Activated T-helper 17 cell treated with anti-CD3 and anti-CD28 coated beads, Interleukin-2, amount 50 U/mL, for 72 hours (primary cell): ENCODE measurements at regions not wholly inside any gene's neighbourhood (a gene's known extent, or its start where the extent isn't known, plus 50 kb on each side); places are given as distances from the start of the nearest gene placed in this dataset.
"Not testable (repeated sequence)": the region's sequence is repeated elsewhere in the genome, so short reads cannot be mapped to it uniquely, and the experiment has no call there.

Experiments
- ATAC-seq: fragments of 150-1000 bp; cut with Tn5 transposase; replicated peaks from 2 replicates; pipeline ENCODE4 v1.10.0; 2021; ENCODE audit warnings: mild to moderate bottlenecking, moderate library complexity
- H3K27ac Mint-ChIP-seq: one replicate; pipeline ENCODE4 v1.8.0; 2022; ENCODE audit warnings: mixed read lengths
- H3K27me3 Mint-ChIP-seq: one replicate; pipeline ENCODE4 v1.8.0; 2022; ENCODE audit warnings: mixed read lengths
- H3K36me3 Mint-ChIP-seq: one replicate; pipeline ENCODE4 v1.8.0; 2022; ENCODE audit warnings: low read depth, mild to moderate bottlenecking, mixed read lengths
- H3K4me1 Mint-ChIP-seq: one replicate; pipeline ENCODE4 v1.8.0; 2022; ENCODE audit warnings: mixed read lengths
- H3K4me3 Mint-ChIP-seq: one replicate; pipeline ENCODE4 v1.8.0; 2022; ENCODE audit warnings: mild to moderate bottlenecking, mixed read lengths
- H3K9me3 Mint-ChIP-seq: one replicate; pipeline ENCODE4 v1.8.0; 2022; ENCODE audit warnings: mixed read lengths

DNA sequence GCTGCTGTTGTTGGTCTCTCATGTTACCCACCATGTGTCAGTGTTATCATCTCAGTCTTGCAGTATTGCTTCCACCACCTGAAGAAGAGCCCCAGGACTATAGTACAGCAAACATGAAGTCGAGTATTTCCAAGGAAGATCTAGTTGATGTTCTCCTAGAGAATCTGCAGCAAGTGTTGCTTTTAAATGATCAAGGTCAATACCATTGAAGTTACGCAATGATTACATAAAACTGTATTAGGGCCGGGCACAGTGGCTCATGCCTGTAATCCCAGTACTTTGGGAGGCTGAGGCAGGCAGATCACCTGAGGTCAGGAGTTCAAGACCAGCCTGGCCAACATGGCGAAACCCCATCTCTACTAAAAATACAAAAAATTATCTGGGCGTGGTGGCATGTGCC lies 173.9 kb downstream of the TJP1 start:
- not testable (repeated sequence) for ATAC-seq, H3K9me3 Mint-ChIP-seq, H3K36me3 Mint-ChIP-seq, H3K4me3 Mint-ChIP-seq, H3K4me1 Mint-ChIP-seq, H3K27ac Mint-ChIP-seq, H3K27me3 Mint-ChIP-seq

DNA sequence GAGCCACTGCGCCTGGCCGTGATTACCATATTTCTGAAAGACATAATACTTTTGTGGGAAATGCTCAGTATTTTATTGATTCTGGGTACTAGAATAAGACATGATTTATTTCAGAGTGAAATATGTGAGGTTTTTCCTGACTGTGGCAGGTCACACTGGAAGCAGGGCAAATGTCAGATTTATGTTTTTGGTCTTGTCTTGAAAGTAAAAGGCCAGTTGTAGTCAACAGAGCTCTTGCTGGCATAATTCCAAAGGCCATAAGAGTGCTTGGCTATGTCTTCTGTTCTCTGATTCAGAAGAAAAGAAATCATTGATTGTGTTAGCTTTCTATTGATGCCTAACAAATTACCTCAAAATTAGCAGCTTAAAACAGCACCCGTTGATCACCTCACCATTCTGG lies 176.4 kb downstream of the TJP1 start:
- H3K27me3 Mint-ChIP-seq, result no peaks in the 10 kb centered on the region
- no peaks in the 10 kb centered on the region for H3K4me1 Mint-ChIP-seq

DNA sequence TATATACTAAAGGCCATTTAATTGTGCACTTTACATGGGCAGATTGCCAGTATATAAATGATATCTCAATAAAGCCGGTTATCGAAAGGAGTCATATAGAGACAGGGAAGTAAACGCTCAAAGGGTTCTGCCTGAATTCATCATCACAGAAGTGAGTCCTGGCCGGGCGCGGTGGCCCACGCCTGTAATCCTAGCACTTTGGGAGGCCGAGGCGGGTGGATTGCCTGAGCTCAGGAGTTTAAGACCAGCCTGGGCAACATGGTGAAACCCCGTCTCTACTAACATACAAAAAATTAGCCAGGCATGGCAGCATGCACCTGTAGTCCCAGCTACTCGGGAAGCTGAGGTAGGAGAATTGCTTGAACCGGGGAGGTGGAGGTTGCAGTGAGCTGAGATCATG lies 177.9 kb downstream of the TJP1 start:
- not testable (repeated sequence) for ATAC-seq, H3K27me3 Mint-ChIP-seq, H3K9me3 Mint-ChIP-seq, H3K4me1 Mint-ChIP-seq, H3K36me3 Mint-ChIP-seq, H3K27ac Mint-ChIP-seq, H3K4me3 Mint-ChIP-seq

More for the DNA sequence above, 176.4 kb downstream of the TJP1 start:
- Mint-ChIP-seq H3K27ac (no peak overlapping the region), H3K9me3 (peaks cover 9% of the 10 kb centered on the region), H3K36me3 (no peaks in the 10 kb centered on the region), H3K4me3 (no peak overlapping the region)
- ATAC-seq, result no peak

DNA sequence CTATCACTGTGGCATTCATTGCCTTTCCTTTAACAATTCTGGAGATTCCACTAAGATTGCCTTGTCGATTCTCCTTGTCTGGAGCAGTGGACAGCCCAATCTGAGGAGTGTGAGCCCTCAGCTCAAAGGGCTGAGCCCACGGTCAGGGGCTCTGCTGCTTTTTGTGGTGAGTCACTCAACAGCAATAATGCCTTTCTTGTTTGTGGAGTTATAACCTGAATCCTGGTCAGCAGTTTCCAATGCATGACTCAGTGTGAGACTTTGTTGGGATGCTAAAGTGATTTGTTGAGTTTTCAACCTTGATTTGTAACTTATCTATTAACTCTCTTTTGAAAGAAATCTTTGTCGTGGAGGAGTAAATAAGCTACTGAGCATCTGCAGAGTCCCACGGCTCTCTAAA lies 183.5 kb downstream of the TJP1 start:
- Mint-ChIP-seq H3K27ac (no peak overlapping the region), H3K4me3 (no peak overlapping the region), H3K4me1 (no peaks in the 10 kb centered on the region), H3K27me3 (peaks cover 3% of the 10 kb centered on the region), H3K9me3 (no peaks in the 10 kb centered on the region), H3K36me3 (no peaks in the 10 kb centered on the region)
- ATAC-seq, result no peak

DNA sequence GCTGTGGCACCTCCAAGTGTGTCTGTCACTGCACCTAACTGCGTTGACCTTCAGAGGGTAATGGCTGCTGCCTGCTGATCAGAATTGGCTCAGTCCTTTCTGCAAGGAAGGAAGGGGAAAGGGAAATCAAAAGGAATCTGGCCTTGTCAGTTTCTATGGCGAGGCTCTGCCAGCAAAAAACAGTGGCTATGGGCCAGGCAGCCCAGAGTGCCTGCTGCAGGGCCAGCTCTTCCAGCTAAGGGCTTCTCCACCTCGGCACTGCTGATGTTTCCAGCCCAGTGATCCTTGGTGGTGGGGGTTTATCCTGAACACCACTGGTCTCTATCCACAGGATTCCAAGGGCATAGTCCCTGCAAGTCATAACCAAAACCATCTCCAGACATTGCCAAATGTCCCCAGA lies 184.3 kb downstream of the TJP1 start:
- no peak for ATAC-seq
- no peak overlapping the region for H3K4me3 Mint-ChIP-seq
- H3K4me1 Mint-ChIP-seq, result no peaks in the 10 kb centered on the region

DNA sequence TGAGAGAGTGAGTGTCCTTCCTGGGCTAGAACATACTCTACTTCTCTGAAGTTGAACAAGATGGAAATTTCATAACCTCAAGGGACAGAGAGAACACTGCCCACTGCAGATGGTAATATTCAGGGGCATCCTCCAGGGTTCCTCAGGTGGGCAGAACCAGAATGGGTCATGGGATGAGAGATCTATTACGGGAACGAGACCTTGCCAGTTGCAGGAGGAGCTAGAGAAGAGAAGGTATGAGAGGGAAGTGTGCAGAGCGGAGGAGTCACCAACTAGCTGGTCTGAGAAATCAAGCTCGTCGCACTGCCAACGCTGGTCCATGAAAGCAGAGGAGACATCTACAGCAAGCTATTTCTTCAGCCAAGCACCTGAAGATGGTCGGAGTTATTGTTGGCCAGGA lies 184.7 kb downstream of the TJP1 start:
- ATAC-seq, result no peak
- H3K4me1 Mint-ChIP-seq, result no peaks in the 10 kb centered on the region

More for the DNA sequence above, 184.3 kb downstream of the TJP1 start:
- H3K27ac Mint-ChIP-seq, result no peak overlapping the region
- no peaks in the 10 kb centered on the region for H3K9me3 Mint-ChIP-seq
- H3K27me3 Mint-ChIP-seq, result peaks cover 3% of the 10 kb centered on the region
- H3K36me3 Mint-ChIP-seq, result no peaks in the 10 kb centered on the region

DNA sequence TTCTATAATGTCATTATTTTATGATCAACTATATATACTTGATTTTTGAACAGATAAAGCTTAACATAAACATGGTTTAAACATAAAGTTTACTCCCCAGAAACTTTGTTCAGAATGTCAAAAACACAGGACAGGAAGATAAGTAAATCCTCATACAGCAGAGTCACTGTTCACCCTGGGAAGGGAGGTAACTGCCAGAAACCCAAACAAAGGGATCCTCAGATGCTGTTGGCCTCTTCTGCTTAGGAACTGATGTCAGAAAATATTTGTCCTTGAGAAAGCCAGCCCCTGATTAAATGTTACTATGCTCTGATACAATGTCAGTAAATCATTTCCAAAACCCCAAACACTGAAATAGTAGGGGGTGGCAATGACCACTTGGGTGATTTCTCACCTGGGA lies 185.3 kb downstream of the TJP1 start:
- no peaks in the 10 kb centered on the region for H3K4me1 Mint-ChIP-seq
- no peak for ATAC-seq
- no peak overlapping the region for H3K27ac Mint-ChIP-seq
- H3K27me3 Mint-ChIP-seq, result peaks cover 3% of the 10 kb centered on the region
- H3K4me3 Mint-ChIP-seq, result no peak overlapping the region
- H3K9me3 Mint-ChIP-seq, result no peaks in the 10 kb centered on the region
- H3K36me3 Mint-ChIP-seq, result no peaks in the 10 kb centered on the region

More for the DNA sequence above, 184.7 kb downstream of the TJP1 start:
- no peak overlapping the region for H3K4me3 Mint-ChIP-seq
- H3K9me3 Mint-ChIP-seq, result no peaks in the 10 kb centered on the region
- H3K36me3 Mint-ChIP-seq, result no peaks in the 10 kb centered on the region
- H3K27me3 Mint-ChIP-seq, result peaks cover 3% of the 10 kb centered on the region
- no peak overlapping the region for H3K27ac Mint-ChIP-seq

DNA sequence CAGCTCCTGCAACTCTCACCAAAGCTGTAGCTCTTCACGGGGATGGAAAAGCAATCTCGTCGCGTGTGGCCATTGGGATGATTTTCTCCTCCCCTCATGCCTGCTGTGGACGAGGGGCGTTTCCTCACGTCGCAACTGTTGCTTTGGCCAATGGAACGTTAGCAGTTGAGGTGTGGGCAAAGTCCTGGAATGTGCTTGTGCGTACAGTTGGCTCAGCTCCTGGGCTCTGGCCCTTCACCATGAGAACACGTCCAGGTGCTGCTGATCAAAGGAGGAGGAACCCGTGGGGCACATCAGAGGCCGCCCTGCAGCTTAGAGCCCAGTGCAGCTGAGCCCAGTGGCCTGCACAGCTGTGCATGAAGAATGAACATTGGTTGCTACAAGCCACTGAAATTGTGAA lies 186.1 kb downstream of the TJP1 start:
- H3K36me3 Mint-ChIP-seq, result no peaks in the 10 kb centered on the region
- ATAC-seq, result no peak
- H3K4me3 Mint-ChIP-seq, result no peak overlapping the region
- peaks cover 4% of the 10 kb centered on the region for H3K27me3 Mint-ChIP-seq
- no peaks in the 10 kb centered on the region for H3K4me1 Mint-ChIP-seq
- H3K27ac Mint-ChIP-seq, result no peak overlapping the region
- no peaks in the 10 kb centered on the region for H3K9me3 Mint-ChIP-seq

DNA sequence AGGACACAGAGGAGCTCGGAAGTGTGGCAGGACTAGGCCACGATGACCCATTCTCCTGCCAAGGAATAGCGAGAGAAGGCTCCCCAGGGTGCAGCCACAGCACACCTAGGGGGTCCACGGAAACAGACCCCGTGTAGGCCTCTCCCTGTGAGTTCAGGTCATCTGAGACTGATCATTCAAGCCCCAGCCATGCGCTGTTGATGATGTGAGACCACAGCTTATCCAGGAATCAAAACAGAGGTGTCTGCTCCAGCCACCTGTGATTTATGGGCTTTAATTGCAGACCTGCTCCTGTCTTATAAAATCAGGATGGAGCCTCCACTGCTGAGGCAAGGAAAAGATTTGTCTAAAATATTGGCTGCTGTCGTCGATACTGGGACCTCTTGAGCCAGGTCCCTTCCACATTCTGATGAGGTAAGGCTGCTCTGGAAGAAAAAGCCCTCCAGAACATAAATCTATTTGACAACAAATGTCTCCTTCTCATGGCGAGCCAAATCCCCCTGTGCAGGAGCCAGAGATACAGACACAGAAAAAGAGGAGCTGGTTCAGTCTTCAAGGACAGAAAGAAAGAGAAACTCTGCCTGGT lies 186.7 kb downstream of the TJP1 start:
- Mint-ChIP-seq H3K9me3 (no peaks in the 10 kb centered on the region), H3K36me3 (no peaks in the 10 kb centered on the region), H3K4me1 (no peaks in the 10 kb centered on the region), H3K27me3 (peaks cover 7% of the 10 kb centered on the region), H3K4me3 (no peak overlapping the region), H3K27ac (no peak overlapping the region)
- no peak for ATAC-seq

DNA sequence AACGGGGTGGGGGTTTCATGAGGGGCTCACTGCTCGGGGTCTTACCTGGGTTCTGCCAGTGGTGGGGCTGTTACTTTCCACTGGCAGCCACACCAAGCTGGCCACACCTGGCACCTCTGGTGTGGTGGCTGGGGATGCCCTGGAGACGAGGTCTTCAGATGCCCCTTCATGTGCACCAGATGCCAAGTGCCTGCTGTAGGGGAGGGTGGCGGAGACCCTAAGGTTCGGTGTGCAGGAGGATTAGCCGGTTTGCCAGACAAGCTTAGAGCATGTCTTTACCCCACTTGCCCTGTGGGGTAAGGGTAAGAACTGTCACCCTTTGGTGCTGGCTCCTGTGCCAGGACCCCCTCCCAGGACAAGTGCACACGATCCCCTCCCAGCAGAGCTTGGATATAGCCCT lies 188.3 kb downstream of the TJP1 start:
- Mint-ChIP-seq H3K27ac (no peak overlapping the region), H3K9me3 (no peaks in the 10 kb centered on the region), H3K36me3 (no peaks in the 10 kb centered on the region), H3K4me1 (no peaks in the 10 kb centered on the region), H3K4me3 (no peak overlapping the region), H3K27me3 (peaks cover 10% of the 10 kb centered on the region)
- no peak for ATAC-seq

DNA sequence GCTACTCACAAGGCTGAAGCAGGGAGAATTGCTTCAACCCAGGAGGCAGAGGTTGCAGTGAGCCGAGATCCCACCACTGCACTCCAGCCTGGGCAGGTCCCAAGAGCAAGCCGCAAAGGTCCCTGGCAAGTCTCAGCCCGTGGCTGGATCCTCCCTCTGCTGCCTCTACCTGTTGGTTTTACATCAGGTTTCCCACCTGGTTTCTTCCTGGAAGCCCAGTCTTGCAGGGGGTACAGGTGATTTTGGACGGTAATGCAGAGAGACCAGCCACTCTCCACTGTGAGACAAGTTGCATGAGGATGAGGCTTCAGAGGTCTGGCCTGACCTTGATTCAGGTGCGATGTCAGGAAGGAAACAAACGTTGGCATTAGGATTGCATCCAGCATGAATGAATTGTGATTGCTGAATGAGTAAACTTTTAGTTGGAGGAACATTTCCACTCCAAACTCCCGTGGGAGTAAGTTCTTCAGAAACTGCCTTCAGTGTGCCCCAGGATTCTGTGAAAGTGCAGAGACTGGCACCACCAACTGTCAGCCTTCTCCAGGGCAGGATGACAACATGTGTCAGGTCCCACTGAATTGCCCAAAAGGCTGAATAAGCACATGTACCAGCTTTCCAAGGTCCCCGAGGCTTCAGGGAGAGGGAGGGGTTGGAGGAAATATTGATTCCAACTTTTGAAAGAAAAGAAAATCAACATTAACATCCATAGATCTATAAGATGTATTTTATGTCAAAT lies 189.4 kb downstream of the TJP1 start:
- H3K4me3 Mint-ChIP-seq, result no peak overlapping the region
- H3K27ac Mint-ChIP-seq, result no peak overlapping the region
- H3K27me3 Mint-ChIP-seq, result peaks cover 10% of the 10 kb centered on the region
- no peak for ATAC-seq
- H3K4me1 Mint-ChIP-seq, result no peaks in the 10 kb centered on the region
- no peaks in the 10 kb centered on the region for H3K9me3 Mint-ChIP-seq
- no peaks in the 10 kb centered on the region for H3K36me3 Mint-ChIP-seq

DNA sequence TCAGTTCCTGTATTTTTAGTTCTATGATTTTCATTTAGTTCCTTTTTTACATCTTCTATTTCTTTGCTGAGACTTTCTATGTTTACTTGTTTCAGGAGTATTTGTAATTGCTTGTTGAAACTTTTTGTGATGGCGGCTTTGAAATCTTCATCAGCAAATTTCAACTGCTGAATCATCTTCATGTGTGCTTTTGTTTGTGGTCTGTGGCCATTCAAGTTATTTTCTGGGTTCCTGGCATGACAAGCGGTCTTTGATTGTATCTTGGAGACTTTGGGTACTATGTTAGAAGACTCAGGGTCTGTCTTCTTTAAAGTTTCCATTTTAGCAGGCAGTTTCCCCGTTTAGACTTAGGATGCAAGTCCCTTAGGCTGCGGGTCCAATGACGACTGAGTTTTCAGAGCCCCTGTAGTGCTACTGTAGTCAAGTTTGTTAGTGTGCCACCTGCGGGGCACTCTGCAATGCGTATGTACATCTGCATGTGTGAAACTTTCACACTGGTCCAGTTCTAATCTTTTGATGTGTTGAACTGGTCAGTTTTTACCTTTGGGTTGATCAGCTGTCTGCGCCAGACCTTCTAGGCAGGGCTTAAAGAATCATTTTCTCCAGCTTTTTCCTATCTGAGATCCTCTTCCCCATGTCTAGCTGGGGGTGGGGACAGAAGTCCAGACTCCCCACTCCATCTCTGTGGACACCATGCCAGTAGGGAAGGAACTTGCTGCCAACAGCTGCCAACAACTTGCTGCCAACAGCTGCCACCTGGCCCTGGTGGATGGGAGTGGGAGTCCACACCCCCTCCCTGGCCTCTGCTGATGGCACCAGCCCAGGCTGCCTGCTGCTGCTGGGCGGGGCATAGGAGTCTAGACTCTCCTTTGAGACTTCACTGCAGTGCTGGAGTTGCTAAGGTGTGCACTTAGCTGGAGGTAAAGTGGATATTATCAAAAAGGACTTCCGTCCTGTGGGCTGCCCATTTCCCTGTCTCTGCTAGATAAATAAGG lies 190.9 kb downstream of the TJP1 start:
- Mint-ChIP-seq H3K4me1 (no peaks in the 10 kb centered on the region), H3K36me3 (no peaks in the 10 kb centered on the region), H3K9me3 (no peaks in the 10 kb centered on the region), H3K4me3 (no peak overlapping the region), H3K27me3 (peaks cover 7% of the 10 kb centered on the region), H3K27ac (no peak overlapping the region)
- ATAC-seq, result no peak

DNA sequence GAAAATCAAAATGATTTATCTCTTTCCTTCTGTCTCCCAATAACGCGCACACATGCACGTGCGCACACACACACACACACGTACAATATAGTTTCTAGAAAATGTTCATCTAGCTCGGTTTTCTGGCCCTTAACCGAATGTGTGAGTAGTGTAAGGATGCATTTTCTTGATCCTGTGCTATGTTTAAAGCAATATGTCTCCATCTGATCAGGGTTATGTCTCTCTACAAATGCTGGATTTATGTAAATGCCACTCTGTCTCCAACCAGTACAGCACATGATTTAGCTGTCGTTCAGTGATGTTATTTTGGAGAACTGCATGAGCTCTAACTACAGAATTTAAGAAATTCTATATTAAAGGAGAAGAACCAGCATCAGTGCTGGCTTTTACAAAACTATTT lies 198.0 kb downstream of the TJP1 start:
- no peaks in the 10 kb centered on the region for H3K36me3 Mint-ChIP-seq
- peaks cover 4% of the 10 kb centered on the region for H3K27me3 Mint-ChIP-seq
- no peaks in the 10 kb centered on the region for H3K9me3 Mint-ChIP-seq
- no peaks in the 10 kb centered on the region for H3K4me1 Mint-ChIP-seq
- no peak for ATAC-seq
- H3K4me3 Mint-ChIP-seq, result no peak overlapping the region
- H3K27ac Mint-ChIP-seq, result no peak overlapping the region

DNA sequence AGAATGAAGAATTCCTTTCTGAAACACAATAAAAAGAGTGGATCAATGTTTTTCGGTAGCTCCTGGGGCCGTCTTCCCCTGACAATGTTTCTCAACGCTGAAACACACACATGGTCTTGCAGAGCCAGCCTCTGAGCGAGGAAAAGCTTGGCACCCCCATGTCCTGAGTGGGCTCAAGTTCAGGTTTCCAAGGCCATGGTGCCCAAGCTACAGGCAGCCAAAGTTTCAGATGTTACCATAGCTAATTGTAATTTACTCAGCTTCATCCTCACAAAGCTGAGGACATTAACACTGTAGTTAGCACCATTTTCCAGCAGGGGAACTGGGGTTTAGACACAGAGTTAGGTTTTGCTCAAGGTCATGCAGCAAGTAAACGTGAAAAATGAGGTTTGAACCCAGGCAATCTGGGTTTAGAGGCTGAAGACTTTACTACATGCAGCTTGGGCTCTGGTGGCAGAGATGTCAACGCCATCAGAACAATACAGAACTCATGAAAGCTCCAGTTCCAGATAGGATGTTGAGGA lies 199.1 kb downstream of the TJP1 start:
- H3K4me3 Mint-ChIP-seq, result no peak overlapping the region
- H3K27ac Mint-ChIP-seq, result no peak overlapping the region
- H3K9me3 Mint-ChIP-seq, result no peaks in the 10 kb centered on the region
- no peaks in the 10 kb centered on the region for H3K36me3 Mint-ChIP-seq
- no peak for ATAC-seq
- peaks cover 4% of the 10 kb centered on the region for H3K27me3 Mint-ChIP-seq
- H3K4me1 Mint-ChIP-seq, result no peaks in the 10 kb centered on the region
